Kidney epithelial cell (primary cell): ENCODE measurements at regions not wholly inside any gene's neighbourhood (a gene's known extent, or its start where the extent isn't known, plus 50 kb on each side); places are given as distances from the start of the nearest gene placed in this dataset.

Source experiments
- DNase-seq: peaks from one replicate; pipeline ENCODE4 v3.0.0-alpha.2; 2010; ENCODE audit warnings: low read depth
- H3K27me3 ChIP-seq: 2 replicates; pipeline ENCODE4 v1.6.0; 2011; ENCODE audit warnings: low read length; ENCODE audit not compliant: control insufficient read depth, insufficient read depth
- H3K36me3 ChIP-seq: 2 replicates; pipeline ENCODE4 v1.5.1; 2011; ENCODE audit warnings: low read length; ENCODE audit not compliant: control insufficient read depth, insufficient read depth
- H3K4me3 ChIP-seq: 2 replicates; pipeline ENCODE4 v1.5.1; 2011; ENCODE audit warnings: low read depth, mild to moderate bottlenecking, control low read depth, low read length
- TF ChIP-seq, protein P1 (sequence below): IDR thresholded peaks from 2 replicates; pipeline ENCODE4 v1.5.1; 2011; ENCODE audit warnings: mild to moderate bottlenecking, moderate library complexity, low read length, control low read depth, inconsistent platforms; ENCODE audit not compliant: insufficient read depth, poor library complexity, severe bottlenecking

DNA sequence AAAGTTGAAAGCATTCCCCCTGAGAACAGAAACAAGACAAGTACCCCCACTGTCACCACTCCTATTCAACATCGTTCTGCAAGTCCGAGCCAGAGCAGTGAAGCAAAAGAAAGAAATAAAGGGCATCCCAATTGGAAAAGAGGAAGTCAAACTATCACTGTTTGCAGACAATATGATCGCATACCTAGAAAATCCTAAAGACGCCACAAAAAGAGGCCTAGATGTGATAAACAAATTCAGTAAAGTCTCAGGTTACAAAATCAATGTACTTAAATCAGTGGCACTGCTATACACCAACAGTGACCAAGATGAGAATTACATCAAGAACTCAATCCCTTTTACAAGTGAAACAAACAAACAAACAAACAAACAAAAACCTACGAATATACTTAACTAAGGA is 87.7 kb upstream of the COCH start:
- TF ChIP-seq, protein P1, sequence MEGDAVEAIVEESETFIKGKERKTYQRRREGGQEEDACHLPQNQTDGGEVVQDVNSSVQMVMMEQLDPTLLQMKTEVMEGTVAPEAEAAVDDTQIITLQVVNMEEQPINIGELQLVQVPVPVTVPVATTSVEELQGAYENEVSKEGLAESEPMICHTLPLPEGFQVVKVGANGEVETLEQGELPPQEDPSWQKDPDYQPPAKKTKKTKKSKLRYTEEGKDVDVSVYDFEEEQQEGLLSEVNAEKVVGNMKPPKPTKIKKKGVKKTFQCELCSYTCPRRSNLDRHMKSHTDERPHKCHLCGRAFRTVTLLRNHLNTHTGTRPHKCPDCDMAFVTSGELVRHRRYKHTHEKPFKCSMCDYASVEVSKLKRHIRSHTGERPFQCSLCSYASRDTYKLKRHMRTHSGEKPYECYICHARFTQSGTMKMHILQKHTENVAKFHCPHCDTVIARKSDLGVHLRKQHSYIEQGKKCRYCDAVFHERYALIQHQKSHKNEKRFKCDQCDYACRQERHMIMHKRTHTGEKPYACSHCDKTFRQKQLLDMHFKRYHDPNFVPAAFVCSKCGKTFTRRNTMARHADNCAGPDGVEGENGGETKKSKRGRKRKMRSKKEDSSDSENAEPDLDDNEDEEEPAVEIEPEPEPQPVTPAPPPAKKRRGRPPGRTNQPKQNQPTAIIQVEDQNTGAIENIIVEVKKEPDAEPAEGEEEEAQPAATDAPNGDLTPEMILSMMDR: no peak
- no peaks in the 10 kb centered on the region for H3K27me3 ChIP-seq
- no peak overlapping the region for H3K4me3 ChIP-seq
- DNase-seq: no peak
- no peaks in the 10 kb centered on the region for H3K36me3 ChIP-seq

DNA sequence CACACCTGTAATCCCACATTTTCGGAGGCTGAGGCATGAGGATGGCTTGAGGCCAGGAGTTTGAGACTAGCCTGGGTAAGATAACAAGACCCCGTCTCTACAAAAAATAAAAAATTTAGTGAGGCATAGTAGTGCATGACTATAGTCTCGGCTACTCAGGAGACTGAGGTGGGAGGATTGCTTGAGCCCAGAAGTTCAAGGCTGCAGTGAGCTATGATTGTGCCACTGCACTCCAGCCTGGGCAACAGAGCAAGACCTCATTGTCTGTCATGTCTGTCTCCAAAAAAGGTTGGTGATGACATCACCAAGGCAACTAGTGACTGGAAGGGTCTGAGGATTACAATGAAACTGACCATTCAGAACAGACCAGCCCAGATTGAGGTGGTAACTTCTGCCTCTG is 83.5 kb upstream of the COCH start:
- Histone ChIP-seq H3K4me3 (no peak overlapping the region), H3K27me3 (no peaks in the 10 kb centered on the region), H3K36me3 (no peaks in the 10 kb centered on the region)
- no peak for DNase-seq
- TF ChIP-seq, protein P1: no peak

DNA sequence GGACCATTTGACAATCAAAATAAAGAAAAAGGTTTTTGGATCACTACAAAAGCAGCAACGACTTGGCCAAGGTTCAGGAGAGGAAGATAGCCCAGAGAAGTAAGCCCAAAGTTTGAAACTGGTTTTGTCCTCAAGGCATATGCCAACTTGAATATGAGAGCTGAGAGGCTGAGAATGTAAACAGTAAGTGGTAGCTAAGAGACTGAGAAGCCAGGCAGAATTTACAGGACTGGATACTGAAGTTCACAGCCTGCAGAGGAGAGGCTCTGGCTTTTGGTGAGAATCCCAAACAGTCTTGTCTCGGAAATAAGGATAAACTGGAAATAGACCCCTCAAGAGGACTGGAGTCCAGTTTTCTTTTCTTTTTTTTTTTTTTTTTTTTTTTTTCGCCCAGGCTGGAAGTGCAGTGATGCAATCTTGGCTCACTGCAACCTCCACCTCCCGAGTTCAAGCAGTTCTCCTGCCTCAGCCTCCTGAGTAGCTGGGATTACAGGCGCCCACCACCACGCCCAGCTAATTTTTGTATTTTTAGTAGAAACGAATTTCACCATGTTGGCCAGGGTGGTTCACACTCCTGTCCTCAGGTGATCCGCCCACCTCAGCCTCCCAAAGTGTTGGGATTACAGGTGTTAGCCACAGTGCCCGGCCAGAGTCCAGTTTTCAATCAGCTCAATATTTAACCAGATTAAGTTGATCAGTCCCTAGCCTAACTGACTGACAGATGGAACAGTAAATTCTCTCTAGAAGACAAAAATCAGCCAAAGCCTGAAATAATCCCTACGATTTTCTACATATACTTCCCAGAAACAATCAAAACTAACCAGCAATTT is 82.6 kb upstream of the COCH start:
- H3K4me3 ChIP-seq: no peak overlapping the region
- DNase-seq: no peak
- no peaks in the 10 kb centered on the region for H3K27me3 ChIP-seq
- no peaks in the 10 kb centered on the region for H3K36me3 ChIP-seq
- TF ChIP-seq, protein P1: no peak

DNA sequence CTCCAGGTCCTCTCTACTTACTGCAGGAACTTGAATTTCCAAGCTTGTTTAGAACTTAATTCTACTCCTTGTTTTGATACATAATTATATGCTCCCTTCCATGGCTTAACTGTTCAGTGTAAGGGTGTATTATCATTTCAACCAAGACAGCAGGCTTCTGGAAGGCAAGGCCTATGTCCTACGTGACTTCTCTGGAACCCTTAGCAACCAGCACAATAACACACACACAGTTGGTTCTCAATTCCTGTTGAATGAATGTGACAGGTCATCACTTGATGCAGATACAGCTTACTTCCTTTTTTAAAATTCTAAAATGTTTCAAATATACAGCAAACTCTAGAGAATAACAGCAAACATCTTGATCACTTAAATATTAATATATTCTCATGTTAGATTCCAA is 77.7 kb upstream of the COCH start:
- no peak for DNase-seq
- H3K4me3 ChIP-seq: no peak overlapping the region
- TF ChIP-seq, protein P1: no peak
- H3K36me3 ChIP-seq: no peaks in the 10 kb centered on the region
- H3K27me3 ChIP-seq: no peaks in the 10 kb centered on the region

DNA sequence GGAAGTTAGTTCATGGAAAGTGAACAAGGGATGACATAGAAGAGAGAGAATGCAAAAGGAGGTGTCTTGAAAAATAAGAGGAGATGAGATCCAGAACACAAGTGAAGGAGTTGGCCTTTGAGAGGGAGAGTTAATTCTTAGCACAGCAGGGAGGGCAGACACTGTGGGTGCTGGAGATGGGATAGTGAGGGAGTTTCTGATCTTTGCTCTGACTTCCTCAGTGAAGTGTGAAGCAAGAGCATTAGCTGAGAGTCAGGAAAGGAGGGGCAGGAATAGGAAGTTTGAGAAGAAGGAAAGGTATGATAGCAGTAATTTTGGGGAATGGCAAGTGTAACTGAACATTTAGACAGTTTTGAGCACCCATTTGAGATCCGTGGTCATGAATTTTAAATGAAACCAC is 75.8 kb upstream of the COCH start:
- Histone ChIP-seq H3K27me3 (no peaks in the 10 kb centered on the region), H3K4me3 (no peak overlapping the region), H3K36me3 (no peaks in the 10 kb centered on the region)
- DNase-seq: no peak
- TF ChIP-seq, protein P1: no peak

DNA sequence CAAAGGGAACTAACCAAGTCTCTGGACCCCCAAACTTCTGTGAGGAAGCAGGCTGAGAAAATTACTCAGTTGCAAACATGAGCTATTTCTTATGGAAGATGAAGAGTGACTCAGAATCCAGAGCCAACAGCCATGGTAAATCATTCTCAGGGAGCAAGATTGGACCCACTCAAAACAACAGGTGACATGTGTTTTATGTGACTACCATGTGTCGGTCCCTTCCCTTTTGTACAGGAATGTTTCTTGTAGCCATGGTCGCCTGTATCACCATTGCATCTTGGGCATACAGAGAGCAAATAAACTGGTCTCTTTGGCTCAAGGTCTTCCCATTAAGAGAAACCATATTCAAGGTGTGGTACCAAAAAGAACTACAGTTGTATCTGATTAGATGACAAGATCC is 75.4 kb upstream of the COCH start:
- TF ChIP-seq, protein P1: no peak
- no peak overlapping the region for H3K4me3 ChIP-seq
- DNase-seq: no peak
- H3K36me3 ChIP-seq: no peaks in the 10 kb centered on the region
- H3K27me3 ChIP-seq: no peaks in the 10 kb centered on the region
